GM13976 (cell line): ENCODE measurements at regions not wholly inside any gene's neighbourhood (a gene's known extent, or its start where the extent isn't known, plus 50 kb on each side); places are given as distances from the start of the nearest gene placed in this dataset.
"Not testable (repeated sequence)": the region's sequence is repeated elsewhere in the genome, so short reads cannot be mapped to it uniquely, and the experiment has no call there.

ENCODE experiments used
- DNase-seq: peaks from one replicate; pipeline ENCODE4 v3.0.0; 2012; ENCODE audit warnings: low spot score
- CTCF ChIP-seq: IDR thresholded peaks from 2 replicates; pipeline ENCODE4 v1.5.1; 2012; ENCODE audit warnings: borderline replicate concordance, mild to moderate bottlenecking; ENCODE audit not compliant: insufficient read depth; ENCODE audit errors: extremely low read depth, missing control alignments, control extremely low read depth
- in situ Hi-C: fragments of 300-500 bp; cut with MboI; formaldehyde crosslinking; loops from one replicate; pipeline ENCODE4 v1.12.0; 2022; ENCODE audit warnings: low sequenced_read_pairs, mixed read lengths, inconsistent platforms; ENCODE audit not compliant: unreplicated experiment

DNA sequence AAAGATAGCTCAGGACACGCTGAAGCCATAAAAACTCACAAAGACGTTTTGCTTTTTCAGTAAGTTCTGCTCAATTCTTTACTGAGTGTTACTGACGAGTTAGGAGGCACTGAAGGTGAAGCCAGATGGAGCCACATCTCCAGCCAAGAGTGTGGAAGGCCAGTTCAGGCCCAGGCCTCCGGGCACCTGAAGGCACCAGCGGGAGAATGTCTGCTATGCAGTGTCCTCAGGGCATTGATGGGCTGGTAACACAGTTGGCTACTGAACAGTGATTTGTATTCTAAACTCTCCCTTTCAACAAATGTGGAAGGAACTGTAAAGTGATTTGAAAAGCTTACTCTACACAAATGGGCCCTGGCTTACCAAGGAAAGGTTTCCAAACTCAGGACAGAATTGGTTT is 64.8 kb upstream of the SVIL start:
- in situ Hi-C loops, result no loop called here
- TF ChIP-seq CTCF, result no peak
- no peak for DNase-seq

GRCh38 chr10:29698773-29699490 is 64.2 kb upstream of the SVIL start:
- no peak for DNase-seq
- in situ Hi-C loops, result no loop called here
- no peak for TF ChIP-seq CTCF

- in situ Hi-C loops, DNase-seq: not testable (repeated sequence)
Observed at GRCh38 chr10:29696581-29696980, 61.8 kb upstream of the SVIL start.

DNA sequence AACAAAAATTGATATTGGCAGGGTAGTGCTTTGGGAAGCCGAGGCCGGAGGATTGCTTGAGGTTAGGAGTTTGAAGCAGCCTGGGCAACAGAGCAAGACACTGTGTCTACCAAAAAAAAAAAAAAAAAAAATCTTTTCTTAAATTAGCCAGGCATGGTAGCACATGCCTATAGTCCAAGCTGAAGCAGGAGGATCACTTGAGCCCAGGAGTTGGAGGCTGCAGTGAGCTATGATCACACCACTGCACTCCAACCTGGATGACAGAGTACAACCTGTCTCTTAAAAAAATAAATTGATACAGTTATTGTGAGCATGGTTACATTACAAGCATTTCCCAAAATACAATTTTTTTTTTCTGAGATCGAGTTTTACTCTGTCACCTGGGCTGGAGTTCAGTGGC is 59.4 kb upstream of the SVIL start:
- no peak for TF ChIP-seq CTCF
- in situ Hi-C loops, result no loop called here
- no peak for DNase-seq

DNA sequence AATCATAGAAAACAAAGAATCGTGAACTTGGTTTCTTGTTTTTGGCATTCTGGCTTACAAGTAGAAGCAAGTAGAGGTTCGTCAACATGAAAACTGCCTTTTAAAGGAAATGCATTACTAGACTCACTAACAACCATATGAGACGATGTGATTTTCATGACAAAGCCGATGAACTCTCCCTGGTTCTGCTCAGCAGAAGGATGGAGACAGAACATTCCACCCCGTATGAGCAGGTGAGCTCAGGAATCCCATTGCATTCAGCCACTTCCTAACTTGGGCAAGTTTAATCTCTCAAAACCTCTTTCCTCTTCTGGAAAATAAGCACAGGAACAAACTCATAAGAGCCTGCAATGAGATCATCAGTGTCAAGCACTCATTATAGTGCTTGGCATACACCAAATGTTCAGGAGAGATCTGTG is 57.4 kb upstream of the SVIL start:
- no peak for TF ChIP-seq CTCF
- DNase-seq, result no peak
- in situ Hi-C loops, result no loop called here

DNA sequence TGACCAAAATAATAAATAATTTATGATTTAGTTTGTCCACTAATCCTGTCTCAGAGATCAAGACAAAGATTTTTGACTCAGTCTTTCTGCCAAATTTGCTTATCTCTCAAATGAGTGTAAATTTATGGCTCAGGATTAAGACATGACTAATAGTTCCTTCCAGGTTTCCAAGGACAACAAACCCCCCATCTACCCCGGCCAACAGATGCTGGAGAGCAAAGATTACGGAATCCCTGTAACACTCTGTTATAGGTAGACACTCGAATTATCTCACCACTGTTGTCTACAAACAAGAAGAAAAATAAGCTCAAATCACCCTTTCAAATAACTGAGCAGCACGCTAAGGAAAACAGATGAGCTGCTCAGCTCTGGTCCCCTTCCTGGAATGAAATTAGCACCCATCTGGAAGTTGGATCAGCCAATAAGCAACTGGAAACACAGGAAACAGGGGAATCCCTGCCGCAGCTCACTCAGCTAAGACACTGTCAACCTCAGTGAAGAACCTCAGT is 56.8 kb upstream of the SVIL start:
- no peak for TF ChIP-seq CTCF
- no peak for DNase-seq

GRCh38 chr10:29689001-29689400 is 54.2 kb upstream of the SVIL start:
- no peak for TF ChIP-seq CTCF
- DNase-seq, result no peak
- in situ Hi-C loops, result no loop called here

More for the DNA sequence above, 56.8 kb upstream of the SVIL start:
- in situ Hi-C loops, result no loop called here
